CD4-positive, alpha-beta T cell treated with Interferon gamma for 1 hour (primary cell): ENCODE measurements at regions not wholly inside any gene's neighbourhood (a gene's known extent, or its start where the extent isn't known, plus 50 kb on each side); places are given as distances from the start of the nearest gene placed in this dataset.

Experiments
- DNase-seq: peaks from one replicate; pipeline ENCODE4 v3.0.0-alpha.2; 2020

- DNase-seq, result no peak
Measured at GRCh38 chrX:69110116-69110530, 55.1 kb downstream of the PJA1 start.

DNA sequence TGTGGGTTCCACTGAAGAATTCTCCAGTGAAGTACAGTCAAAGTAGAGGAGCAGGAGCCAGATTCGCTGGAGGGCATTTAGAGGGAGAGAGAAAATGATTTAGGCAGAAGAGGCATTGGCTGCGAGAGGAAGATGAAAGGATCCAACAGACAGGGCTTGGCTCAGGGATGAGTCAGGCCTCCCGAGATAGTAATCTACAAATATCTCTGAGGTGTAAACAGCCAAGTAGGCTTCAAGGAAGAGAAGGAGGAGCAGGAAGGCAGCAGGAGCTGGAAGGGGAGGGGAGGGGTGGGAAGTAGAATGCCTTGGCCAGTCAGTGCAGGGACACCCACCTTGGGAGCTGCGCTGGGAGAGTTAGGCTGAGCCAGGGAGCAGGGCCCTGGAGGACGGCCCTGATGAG, 55.5 kb downstream of the PJA1 start:
- DNase-seq, result no peak

DNA sequence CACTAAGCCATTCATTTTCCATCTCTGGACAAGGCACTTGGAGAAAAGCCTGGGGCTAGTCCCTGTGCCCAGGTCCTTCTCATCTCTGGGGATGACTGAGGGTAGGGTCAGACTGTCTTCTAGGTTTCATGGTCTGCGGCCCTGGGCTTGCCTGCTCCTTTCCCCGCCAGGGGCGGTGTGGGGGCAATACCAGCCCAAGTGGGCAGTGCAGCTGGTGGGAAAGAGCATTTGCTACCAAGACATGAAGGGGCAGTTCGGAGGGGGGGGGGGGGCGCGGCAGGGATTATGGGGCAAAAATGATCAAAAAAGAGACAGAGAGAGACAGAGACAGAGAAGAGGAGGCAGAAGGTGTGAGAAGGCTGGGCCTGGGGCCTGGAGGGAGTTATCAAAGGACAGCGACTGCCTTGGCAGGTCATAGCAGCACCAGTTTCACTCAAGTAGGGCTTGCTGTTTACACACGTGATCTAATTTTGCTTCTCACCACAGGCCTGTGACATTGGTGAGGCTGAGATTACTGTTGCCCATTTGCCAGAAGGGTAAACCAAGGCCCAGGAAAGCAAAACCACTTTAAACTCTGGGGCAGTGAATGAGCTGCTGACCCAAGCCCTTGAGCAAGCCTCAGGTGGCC, 56.1 kb downstream of the PJA1 start:
- DNase-seq, result no peak

GRCh38 chrX:69107747-69108401, 57.4 kb downstream of the PJA1 start:
- no peak for DNase-seq

DNA sequence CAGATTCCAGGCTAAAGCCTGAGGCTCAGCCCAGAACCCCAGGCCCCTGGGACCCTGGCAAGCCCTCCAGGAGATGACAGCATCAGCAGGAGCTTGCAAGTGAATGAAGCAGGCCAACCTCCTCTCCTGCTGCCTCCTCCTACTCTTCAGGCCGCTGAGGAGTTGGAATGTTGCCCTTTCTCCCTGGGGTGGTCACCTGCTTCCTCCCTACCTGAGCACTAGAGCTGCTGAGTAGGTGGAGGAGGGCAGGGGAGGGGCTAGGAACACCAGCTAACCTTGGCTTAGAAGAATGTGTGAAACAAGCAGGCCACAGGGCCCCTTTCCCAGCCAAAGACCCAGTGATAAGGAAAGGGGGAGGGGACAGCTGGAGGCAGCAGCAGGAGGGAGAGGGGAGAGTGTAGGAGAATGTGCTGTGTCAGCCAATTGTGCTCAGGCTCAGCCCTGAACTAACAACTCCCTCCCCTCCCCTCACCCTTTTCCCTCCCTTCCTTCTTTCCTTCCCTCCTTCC, 58.0 kb downstream of the PJA1 start:
- DNase-seq, result no peak

GRCh38 chrX:69104756-69105434, 60.4 kb downstream of the PJA1 start:
- no peak for DNase-seq

GRCh38 chrX:69103539-69103938, 61.7 kb downstream of the PJA1 start:
- DNase-seq, result no peak

DNA sequence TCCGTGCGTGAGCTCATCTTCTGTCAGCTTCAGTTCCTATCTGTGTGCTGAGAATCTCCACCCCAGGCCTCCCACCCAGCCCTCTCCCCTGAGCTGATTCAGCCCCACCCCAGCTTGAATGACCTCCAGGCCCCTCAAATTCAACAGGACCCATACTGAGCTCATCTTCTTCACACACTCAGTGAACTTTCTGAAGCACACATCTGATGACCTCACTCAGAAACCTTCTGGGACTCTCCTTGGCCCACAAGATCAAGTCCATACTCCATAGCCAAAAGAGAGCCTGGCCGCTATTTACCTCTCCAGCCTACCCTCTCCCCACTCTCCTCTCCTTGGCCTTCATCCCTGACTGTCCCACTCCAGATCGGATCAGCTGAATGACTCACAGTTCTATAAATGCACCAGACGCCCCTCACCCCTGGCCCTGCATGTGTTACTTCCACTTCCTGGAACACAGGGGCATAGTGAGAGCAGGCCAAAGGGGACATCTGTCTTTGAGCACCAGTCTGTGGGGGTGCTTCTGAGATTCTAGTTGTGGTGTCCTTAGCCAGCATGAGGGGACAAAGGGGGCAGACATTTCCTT, 62.5 kb downstream of the PJA1 start:
- DNase-seq, result no peak

- no peak for DNase-seq
Measured at GRCh38 chrX:69101683-69102251, 63.5 kb downstream of the PJA1 start.

GRCh38 chrX:69100478-69100877, 64.8 kb downstream of the PJA1 start:
- DNase-seq, result no peak

DNA sequence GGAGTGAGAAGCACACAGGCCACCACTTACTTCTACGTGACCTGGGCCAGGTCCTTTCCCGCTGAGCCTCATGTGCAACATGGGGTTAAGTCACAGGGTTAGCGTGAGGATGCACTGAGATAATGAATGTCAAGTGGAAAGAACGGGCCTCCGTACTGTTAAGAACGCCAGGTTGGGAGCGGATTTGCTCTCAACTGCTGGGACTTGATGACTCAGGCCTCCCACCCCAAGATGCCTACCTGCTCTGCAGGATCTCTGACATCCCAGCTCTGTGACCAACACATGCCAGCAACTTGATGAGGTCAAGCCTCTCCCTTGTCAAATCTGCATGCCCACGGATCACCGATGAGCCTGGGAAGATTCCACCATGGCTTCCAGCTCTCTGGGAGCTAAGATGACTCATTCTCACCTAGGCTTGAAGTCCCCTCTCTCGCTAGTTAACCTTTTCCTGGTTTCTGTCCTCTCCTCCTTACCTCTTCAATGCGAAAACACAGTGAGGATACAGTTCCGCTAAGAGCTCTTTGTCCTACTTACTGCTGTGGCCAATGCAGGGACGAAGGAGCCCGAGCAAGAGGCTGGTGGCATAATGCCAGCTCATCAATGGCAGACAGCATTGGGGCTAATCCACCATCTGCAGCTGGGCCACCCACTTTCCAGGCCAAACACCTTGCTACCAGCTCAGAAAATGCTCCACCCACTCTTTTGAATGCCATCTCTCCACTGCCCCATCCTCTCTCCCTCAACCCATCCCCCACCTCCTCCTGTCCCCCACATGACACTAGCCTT, 67.6 kb downstream of the PJA1 start:
- DNase-seq, result no peak

DNA sequence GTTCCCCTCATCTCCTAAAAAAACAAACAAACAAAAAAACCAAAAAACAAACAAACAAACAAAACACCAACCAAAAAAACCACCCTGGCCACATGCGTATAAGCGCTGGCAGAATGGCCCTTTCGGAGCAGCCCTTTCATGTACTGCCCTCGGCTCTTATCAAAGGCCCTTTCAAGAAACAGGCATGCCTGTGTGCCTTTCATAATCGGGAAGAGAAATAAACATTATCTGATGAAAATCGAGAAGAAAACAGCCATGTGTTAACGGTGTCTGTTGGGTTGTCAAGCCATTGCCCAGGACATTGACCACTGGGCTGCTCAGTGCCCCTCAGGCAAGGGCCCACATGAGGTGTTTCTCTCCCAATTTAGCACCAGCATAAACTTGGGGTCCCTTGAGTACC, 68.3 kb downstream of the PJA1 start:
- DNase-seq, result no peak

DNA sequence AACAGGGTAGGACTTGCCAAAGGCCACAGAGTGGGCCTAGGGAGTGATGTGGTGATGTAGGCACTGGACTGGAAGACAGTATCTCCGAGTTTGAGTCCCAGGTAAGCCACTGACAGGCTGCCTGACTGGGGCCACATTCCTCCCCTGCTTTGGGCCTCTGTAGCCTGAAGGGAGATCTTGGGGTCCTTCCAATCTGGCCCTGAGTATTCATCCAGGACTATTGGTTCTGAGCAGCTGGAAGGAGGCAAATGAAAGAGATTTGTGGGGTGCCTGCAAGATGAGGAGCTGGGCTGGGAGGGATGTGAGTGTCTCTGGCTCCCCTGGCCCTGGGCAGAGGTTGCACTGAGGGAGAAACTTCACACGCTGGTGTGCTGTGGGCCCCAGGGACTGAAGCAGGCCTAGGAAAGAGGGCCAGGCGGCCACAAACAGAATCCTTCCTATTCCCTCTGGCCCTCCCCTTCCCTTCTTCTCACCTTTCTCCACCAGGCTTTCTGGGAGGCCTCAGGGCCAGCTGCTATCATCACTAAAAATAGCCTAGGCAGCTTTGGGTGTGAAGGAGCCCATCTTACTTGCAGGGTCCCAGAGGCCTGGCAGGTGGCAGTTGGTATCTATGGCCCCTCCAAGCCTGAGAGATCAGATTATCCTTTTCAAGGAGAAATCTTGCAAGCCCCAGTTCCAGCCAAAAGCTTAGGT, 70.1 kb downstream of the PJA1 start:
- no peak for DNase-seq

- DNase-seq, result no peak
Measured at GRCh38 chrX:69093960-69094871, 71.0 kb downstream of the PJA1 start.

GRCh38 chrX:69090022-69090421, 75.2 kb downstream of the PJA1 start:
- DNase-seq, result no peak

- no peak for DNase-seq
Measured at GRCh38 chrX:69089203-69089602, 76.0 kb downstream of the PJA1 start.

GRCh38 chrX:69088171-69088938, 76.9 kb downstream of the PJA1 start:
- no peak for DNase-seq

GRCh38 chrX:69085826-69086225, 79.4 kb downstream of the PJA1 start:
- no peak for DNase-seq

- DNase-seq, result no peak
Measured at GRCh38 chrX:69085151-69085550, 80.1 kb downstream of the PJA1 start.

DNA sequence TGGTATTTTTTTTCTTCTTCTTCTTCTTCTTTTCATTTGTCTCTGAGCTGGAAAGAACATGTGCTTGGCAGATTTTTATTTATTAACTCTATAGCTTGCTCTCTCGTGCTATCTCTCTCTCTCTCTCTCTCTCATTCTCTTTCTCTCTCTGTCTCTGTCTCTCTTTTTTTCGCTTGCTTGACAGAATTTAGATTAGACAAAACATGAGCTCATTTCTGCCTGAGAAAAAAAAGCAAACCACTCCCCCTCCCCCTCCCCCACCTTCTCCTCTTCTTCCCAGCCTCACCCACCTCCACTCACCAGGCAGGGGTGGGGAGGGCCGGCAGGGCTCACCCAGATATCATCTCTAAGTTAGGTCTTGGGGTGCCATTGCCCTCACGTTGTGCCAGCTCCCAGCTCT, 81.5 kb downstream of the PJA1 start:
- DNase-seq, result no peak
